ENCODE measurements at regions not wholly inside any gene's neighbourhood (a gene's known extent, or its start where the extent isn't known, plus 50 kb on each side); places are given as distances from the start of the nearest gene placed in this dataset.

GRCh38 chr3:141682921-141683320, 55.2 kb upstream of the RNF7 start:
- peaks cover 25% of the 10 kb centered on the region for H3K4me1 ChIP-seq
- intact Hi-C loops (cut with DNase I), result no loop called here
- H3K9me3 ChIP-seq, result no peaks in the 10 kb centered on the region
- H3K4me3 ChIP-seq, result no peak overlapping the region
- TF ChIP-seq, protein P1, sequence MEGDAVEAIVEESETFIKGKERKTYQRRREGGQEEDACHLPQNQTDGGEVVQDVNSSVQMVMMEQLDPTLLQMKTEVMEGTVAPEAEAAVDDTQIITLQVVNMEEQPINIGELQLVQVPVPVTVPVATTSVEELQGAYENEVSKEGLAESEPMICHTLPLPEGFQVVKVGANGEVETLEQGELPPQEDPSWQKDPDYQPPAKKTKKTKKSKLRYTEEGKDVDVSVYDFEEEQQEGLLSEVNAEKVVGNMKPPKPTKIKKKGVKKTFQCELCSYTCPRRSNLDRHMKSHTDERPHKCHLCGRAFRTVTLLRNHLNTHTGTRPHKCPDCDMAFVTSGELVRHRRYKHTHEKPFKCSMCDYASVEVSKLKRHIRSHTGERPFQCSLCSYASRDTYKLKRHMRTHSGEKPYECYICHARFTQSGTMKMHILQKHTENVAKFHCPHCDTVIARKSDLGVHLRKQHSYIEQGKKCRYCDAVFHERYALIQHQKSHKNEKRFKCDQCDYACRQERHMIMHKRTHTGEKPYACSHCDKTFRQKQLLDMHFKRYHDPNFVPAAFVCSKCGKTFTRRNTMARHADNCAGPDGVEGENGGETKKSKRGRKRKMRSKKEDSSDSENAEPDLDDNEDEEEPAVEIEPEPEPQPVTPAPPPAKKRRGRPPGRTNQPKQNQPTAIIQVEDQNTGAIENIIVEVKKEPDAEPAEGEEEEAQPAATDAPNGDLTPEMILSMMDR (IDR thresholded peaks at IDR 0.05), result no peak
- H3K27me3 ChIP-seq (ENCODE audit: low read depth), result no peaks in the 10 kb centered on the region
- ATAC-seq, result no peak
- no peaks in the 10 kb centered on the region for H3K36me3 ChIP-seq
- H3K27ac ChIP-seq, result no peak overlapping the region
- DNase-seq, result no peak

DNA sequence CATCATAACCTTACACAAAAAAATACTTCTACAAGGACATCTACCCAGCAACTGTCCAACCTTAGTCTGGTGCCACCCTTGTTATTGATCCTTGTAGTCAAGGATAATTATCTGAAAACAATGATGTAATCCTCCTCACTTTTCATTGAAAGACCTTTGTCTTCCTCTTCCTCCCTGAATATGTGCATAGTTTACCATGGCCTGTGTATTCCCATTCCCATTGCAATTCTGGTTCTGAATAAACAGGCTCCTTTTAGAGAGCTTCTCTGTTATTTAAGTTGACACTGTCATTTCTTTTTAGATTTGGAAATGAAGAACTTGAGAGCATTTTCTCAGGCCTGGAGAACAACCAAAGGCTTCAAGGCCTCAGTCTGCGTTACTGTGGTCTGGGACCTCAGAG, 53.3 kb upstream of the RNF7 start:
- Histone ChIP-seq H3K36me3 (no peaks in the 10 kb centered on the region), H3K4me1 (peaks cover 25% of the 10 kb centered on the region), H3K4me3 (no peak overlapping the region), H3K27me3 (ENCODE audit: low read depth) (no peaks in the 10 kb centered on the region), H3K27ac (no peak overlapping the region), H3K9me3 (no peaks in the 10 kb centered on the region)
- TF ChIP-seq, protein P1 (IDR thresholded peaks at IDR 0.05), result no peak
- ATAC-seq (no peak), DNase-seq (no peak)
- intact Hi-C loops (cut with DNase I), result no loop called here

- peak overlapping the region; percentile 37 for H3K4me3 ChIP-seq
- TF ChIP-seq, protein P1 (IDR thresholded peaks at IDR 0.05), result no peak
- H3K36me3 ChIP-seq, result no peaks in the 10 kb centered on the region
- peak overlapping the region; percentile 46 for H3K27ac ChIP-seq
- intact Hi-C loops (cut with DNase I), result no loop called here
- ATAC-seq, result peak; percentile 94
- no peaks in the 10 kb centered on the region for H3K9me3 ChIP-seq
- peaks cover 21% of the 10 kb centered on the region for H3K4me1 ChIP-seq
- H3K27me3 ChIP-seq (ENCODE audit: low read depth), result no peaks in the 10 kb centered on the region
- DNase-seq, result peak; percentile 73
Measured at GRCh38 chr3:141686466-141687291, 51.4 kb upstream of the RNF7 start.
